OCI-LY7 (cell line): ENCODE measurements at regions not wholly inside any gene's neighbourhood (a gene's known extent, or its start where the extent isn't known, plus 50 kb on each side); places are given as distances from the start of the nearest gene placed in this dataset.

Experiments used
- BruUV-seq: library from RNA; stranded (reverse); fragments of 400-500 nt; replicated peaks from 2 replicates; lab custom pipeline; 2021; lab: Mats Ljungman, UMichigan
- CTCF ChIA-PET: fragments of 300-600 bp; sonication (Branson Sonifier 250); formaldehyde crosslinking; loops from one replicate; lab custom pipeline; 2022; ENCODE audit warnings: antibody characterized with exemption; ENCODE audit not compliant: unreplicated experiment; lab: Charles Lee
- POLR2A ChIA-PET: fragments of 300-600 bp; sonication (Branson Sonifier 250); formaldehyde crosslinking; loops from one replicate; lab custom pipeline; 2022; ENCODE audit warnings: antibody characterized with exemption; lab: Charles Lee
- DNase-seq: peaks from one replicate; pipeline ENCODE4 v3.0.0-alpha.2; 2015; ENCODE audit warnings: low spot score
- H2AFZ ChIP-seq: fragments of 200-600 bp; sonication (generic), shearing (Covaris generic); 2 replicates; pipeline ENCODE4 v1.6.1; 2014; ENCODE audit warnings: mild to moderate bottlenecking, antibody characterized with exemption, low read length, moderate library complexity
- H3K27ac ChIP-seq: fragments of 200-600 bp; sonication (generic); 2 replicates; pipeline ENCODE4 v1.5.1; 2014; ENCODE audit warnings: mixed run types, low read depth, mild to moderate bottlenecking, moderate library complexity, low read length, inconsistent platforms; ENCODE audit not compliant: poor library complexity, severe bottlenecking
- H3K36me3 ChIP-seq: fragments of 200-600 bp; sonication (generic); 2 replicates; pipeline ENCODE4 v1.6.1; 2014; ENCODE audit warnings: mild to moderate bottlenecking, antibody characterized with exemption, low read length, moderate library complexity, mixed read lengths; ENCODE audit not compliant: insufficient read depth
- H3K4me1 ChIP-seq: fragments of 200-600 bp; sonication (generic); 2 replicates; pipeline ENCODE4 v1.5.1; 2014; ENCODE audit warnings: mild to moderate bottlenecking, low read length; ENCODE audit not compliant: insufficient read depth, poor library complexity, severe bottlenecking
- H3K4me2 ChIP-seq: fragments of 200-600 bp; sonication (generic); 2 replicates; pipeline ENCODE4 v1.6.1; 2014; ENCODE audit warnings: mild to moderate bottlenecking, low read length
- H3K4me3 ChIP-seq: fragments of 200-600 bp; sonication (generic); 2 replicates; pipeline ENCODE4 v1.5.1; 2014; ENCODE audit warnings: mild to moderate bottlenecking, low read depth, low read length; ENCODE audit not compliant: poor library complexity, severe bottlenecking
- H3K79me2 ChIP-seq: fragments of 200-600 bp; sonication (generic); 2 replicates; pipeline ENCODE4 v1.6.1; 2016; ENCODE audit warnings: low read depth, mild to moderate bottlenecking, low read length, moderate library complexity, mixed read lengths; ENCODE audit not compliant: insufficient read depth
- H3K9me2 ChIP-seq: fragments of 200-600 bp; sonication (generic); 2 replicates; pipeline ENCODE4 v1.6.1; 2016; ENCODE audit warnings: mild to moderate bottlenecking, low read length, mixed read lengths; ENCODE audit not compliant: insufficient read depth
- H3K9me3 ChIP-seq: fragments of 200-600 bp; sonication (generic); 2 replicates; pipeline ENCODE4 v1.6.1; 2014; ENCODE audit warnings: mild to moderate bottlenecking, mixed run types, low read length, mixed read lengths
- H4K20me1 ChIP-seq: fragments of 200-600 bp; sonication (generic); 2 replicates; pipeline ENCODE4 v1.6.1; 2014; ENCODE audit warnings: mild to moderate bottlenecking, antibody characterized with exemption, low read length, moderate library complexity, mixed read lengths; ENCODE audit not compliant: insufficient read depth
- CTCF ChIP-seq: fragments of 200-600 bp; sonication (generic); conservative IDR thresholded peaks from 2 replicates; pipeline ENCODE4 v1.5.1; 2014; ENCODE audit warnings: mild to moderate bottlenecking, antibody characterized with exemption, low read length, moderate library complexity, mixed read lengths
- EZH2phosphoT487 ChIP-seq: fragments of 200-600 bp; sonication (generic); IDR thresholded peaks from 2 replicates; pipeline ENCODE4 v1.6.1; 2018; ENCODE audit warnings: low read depth, borderline replicate concordance, mild to moderate bottlenecking, mixed run types, antibody characterized with exemption, low read length, moderate library complexity, mixed read lengths
- intact Hi-C: fragments of 100-400 bp; cut with micrococcal nuclease; formaldehyde crosslinking; loops from one replicate; pipeline ENCODE4 v1.10.0; 2022; ENCODE audit not compliant: unreplicated experiment

- Histone ChIP-seq H3K27ac (no peak overlapping the region), H2AFZ (no peak overlapping the region), H3K4me1 (no peaks in the 10 kb centered on the region), H3K36me3 (no peaks in the 10 kb centered on the region), H3K9me3 (no peaks in the 10 kb centered on the region), H4K20me1 (no peaks in the 10 kb centered on the region), H3K79me2 (no peaks in the 10 kb centered on the region), H3K4me3 (no peak overlapping the region), H3K9me2 (no peaks in the 10 kb centered on the region), H3K4me2 (no peak overlapping the region)
- POLR2A ChIA-PET, result no interaction called here
- no TSS peak for BruUV-seq
- intact Hi-C loops, result no loop called here
- DNase-seq, result no peak
- TF ChIP-seq EZH2phosphoT487 (no peak), CTCF (no peak)
- CTCF ChIA-PET, result no interaction called here
Measured at GRCh38 chr11:114820621-114821020, 142.3 kb downstream of the NXPE2 start.

GRCh38 chr11:114821621-114822412, 143.5 kb downstream of the NXPE2 start:
- Histone ChIP-seq H3K9me2 (no peaks in the 10 kb centered on the region), H3K79me2 (no peaks in the 10 kb centered on the region), H3K4me2 (no peak overlapping the region), H3K9me3 (no peaks in the 10 kb centered on the region), H3K4me3 (no peak overlapping the region), H2AFZ (no peak overlapping the region), H3K36me3 (no peaks in the 10 kb centered on the region), H4K20me1 (no peaks in the 10 kb centered on the region), H3K4me1 (no peaks in the 10 kb centered on the region), H3K27ac (no peak overlapping the region)
- DNase-seq, result no peak
- intact Hi-C loops, result no loop called here
- BruUV-seq, result no TSS peak
- no peak for TF ChIP-seq EZH2phosphoT487
- TF ChIP-seq CTCF, result no peak
- CTCF ChIA-PET, result no interaction called here
- POLR2A ChIA-PET, result interaction anchor here (0.6 kb wide), 1 partner anchor 17 kb away, joined by 3 read pairs; no protein-coding TSS in a partner anchor

GRCh38 chr11:114826910-114827442, 148.6 kb downstream of the NXPE2 start:
- no peak overlapping the region for H3K4me3 ChIP-seq
- H3K4me2 ChIP-seq, result no peak overlapping the region
- intact Hi-C loops, result no loop called here
- no peaks in the 10 kb centered on the region for H3K4me1 ChIP-seq
- H3K9me3 ChIP-seq, result no peaks in the 10 kb centered on the region
- H2AFZ ChIP-seq, result no peak overlapping the region
- H3K27ac ChIP-seq, result no peak overlapping the region
- ChIA-PET POLR2A (no interaction called here), CTCF (no interaction called here)
- no peak for TF ChIP-seq CTCF
- TF ChIP-seq EZH2phosphoT487, result no peak
- H3K36me3 ChIP-seq, result no peaks in the 10 kb centered on the region
- H3K79me2 ChIP-seq, result no peaks in the 10 kb centered on the region
- no TSS peak for BruUV-seq
- DNase-seq, result no peak
- no peaks in the 10 kb centered on the region for H4K20me1 ChIP-seq
- H3K9me2 ChIP-seq, result no peaks in the 10 kb centered on the region
